ENCODE measurements at regions not wholly inside any gene's neighbourhood (a gene's known extent, or its start where the extent isn't known, plus 50 kb on each side); places are given as distances from the start of the nearest gene placed in this dataset.

DNA sequence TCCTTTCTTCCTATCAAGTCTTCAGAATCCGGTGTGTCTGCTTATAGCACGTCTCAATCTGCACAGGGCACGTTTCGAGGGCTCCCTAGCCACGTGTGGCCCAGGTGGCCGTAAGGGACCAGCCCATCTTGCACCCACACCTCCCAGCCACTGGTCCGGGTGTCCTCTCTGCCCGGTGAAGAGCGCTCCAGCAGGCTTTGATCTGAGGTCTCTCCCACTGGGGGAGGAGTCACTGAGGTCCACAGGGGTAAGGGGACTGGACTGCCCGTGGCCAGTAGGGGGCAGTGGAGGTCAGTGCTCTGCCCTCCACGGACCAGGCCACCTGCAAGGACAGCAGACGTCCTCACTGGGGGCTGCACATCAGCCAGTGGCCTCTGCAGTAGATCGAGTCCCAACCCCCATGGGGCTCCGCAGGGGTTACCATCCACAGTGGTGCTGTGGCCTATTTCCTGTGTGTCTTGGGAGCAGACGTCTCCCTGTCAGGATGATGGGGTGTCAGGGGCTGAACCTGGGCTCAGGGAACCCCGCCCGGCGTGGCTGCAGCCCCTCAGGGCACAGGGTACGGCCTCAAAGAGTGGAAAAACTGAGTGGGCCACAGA, 204.1 kb upstream of the CIBAR2 start:
- H3K4me3 ChIP-seq (ENCODE audit: control insufficient read depth, low read depth, low read length), result no peak overlapping the region
- TF ChIP-seq, protein P1, sequence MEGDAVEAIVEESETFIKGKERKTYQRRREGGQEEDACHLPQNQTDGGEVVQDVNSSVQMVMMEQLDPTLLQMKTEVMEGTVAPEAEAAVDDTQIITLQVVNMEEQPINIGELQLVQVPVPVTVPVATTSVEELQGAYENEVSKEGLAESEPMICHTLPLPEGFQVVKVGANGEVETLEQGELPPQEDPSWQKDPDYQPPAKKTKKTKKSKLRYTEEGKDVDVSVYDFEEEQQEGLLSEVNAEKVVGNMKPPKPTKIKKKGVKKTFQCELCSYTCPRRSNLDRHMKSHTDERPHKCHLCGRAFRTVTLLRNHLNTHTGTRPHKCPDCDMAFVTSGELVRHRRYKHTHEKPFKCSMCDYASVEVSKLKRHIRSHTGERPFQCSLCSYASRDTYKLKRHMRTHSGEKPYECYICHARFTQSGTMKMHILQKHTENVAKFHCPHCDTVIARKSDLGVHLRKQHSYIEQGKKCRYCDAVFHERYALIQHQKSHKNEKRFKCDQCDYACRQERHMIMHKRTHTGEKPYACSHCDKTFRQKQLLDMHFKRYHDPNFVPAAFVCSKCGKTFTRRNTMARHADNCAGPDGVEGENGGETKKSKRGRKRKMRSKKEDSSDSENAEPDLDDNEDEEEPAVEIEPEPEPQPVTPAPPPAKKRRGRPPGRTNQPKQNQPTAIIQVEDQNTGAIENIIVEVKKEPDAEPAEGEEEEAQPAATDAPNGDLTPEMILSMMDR (IDR thresholded peaks at IDR 0.05; ENCODE audit: control insufficient read depth, insufficient read depth, low read depth, low read length, missing control alignments), result peak; percentile 92
- no peak for DNase-seq (ENCODE audit: low read depth)

DNA sequence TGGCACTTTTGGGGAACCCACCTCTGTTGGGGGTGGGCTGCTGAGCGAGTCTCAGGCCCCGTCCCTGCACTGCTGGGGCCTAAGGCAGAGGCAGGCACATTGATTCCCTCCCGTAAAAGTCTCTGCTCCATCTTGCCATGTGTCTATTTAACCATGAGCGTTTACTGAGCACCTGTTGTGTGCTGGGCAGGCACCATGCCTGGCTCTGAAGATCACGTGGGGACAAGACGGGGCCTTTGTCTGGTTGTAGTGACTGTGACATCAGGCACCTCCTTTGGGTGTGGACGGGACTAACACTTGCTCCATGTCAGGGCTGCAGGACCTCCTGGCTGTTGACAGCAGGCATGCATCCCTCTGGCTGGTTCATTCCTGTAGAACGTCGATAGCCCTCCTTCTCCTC, 204.7 kb upstream of the CIBAR2 start:
- TF ChIP-seq, protein P1 (IDR thresholded peaks at IDR 0.05; ENCODE audit: control insufficient read depth, insufficient read depth, low read depth, low read length, missing control alignments), result no peak
- no peak for DNase-seq (ENCODE audit: low read depth)

DNA sequence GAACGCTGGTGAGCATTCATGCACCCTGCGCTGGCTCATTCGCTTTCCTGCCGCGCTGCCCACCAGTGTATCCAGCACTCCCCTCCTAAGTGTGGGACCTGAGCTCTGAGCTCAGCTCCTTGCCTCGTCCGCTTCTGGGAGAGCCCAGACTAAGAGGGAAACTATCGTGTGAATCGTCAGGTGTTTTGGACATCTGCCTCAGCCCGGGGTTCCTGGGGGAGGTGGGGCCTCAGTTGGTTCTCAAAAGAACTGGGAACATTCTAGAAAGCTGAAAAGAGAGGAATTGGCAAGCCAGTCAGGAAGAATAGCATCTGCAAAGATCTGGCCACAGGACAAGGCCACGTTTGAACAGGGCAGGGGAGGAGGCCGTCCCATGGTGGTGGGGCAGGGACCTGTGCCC, 205.4 kb upstream of the CIBAR2 start:
- TF ChIP-seq, protein P1 (IDR thresholded peaks at IDR 0.05; ENCODE audit: control insufficient read depth, insufficient read depth, low read depth, low read length, missing control alignments), result no peak
- DNase-seq (ENCODE audit: low read depth), result no peak
- no peak overlapping the region for H3K4me3 ChIP-seq (ENCODE audit: control insufficient read depth, low read depth, low read length)

More for the DNA sequence above, 204.7 kb upstream of the CIBAR2 start:
- no peak overlapping the region for H3K4me3 ChIP-seq (ENCODE audit: control insufficient read depth, low read depth, low read length)

DNA sequence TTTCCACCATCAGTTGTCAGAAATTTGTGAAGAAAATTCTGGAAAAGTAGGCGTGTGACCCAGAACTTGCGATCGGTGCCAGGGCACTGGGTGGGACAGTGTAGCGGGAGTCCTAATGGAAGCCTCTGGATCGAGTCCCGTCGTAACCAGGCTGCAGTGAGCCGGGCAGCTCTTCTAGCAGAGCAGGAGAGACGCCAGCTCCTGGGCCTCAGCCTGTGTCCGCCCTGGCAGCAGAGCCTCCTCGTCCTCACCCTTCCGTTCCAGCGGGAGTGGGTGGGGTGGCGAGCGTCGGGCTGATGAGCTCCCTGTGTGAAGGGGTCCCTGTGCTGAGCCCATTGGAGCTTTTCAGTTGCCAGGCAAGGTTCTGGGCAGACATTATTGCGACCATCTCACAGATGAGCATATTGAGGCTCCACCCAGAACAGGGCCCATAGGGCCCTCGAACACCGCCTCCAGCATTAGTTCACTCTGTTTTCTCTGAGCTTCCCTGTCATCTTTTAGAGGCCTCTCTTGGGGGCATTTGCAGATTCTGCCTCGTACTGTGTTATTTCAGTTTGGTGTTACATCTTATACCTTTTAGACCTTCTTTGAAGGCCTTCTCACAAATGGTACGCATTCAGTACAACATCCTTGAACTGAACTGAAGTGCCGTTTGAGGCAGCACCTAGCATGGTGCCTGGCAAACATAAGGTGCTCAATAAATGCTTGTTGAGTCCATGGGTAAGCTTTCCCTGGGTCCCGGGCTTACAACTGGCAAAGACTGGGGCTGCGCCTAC, 207.1 kb upstream of the CIBAR2 start:
- TF ChIP-seq, protein P1 (IDR thresholded peaks at IDR 0.05; ENCODE audit: control insufficient read depth, insufficient read depth, low read depth, low read length, missing control alignments), result no peak
- H3K4me3 ChIP-seq (ENCODE audit: control insufficient read depth, low read depth, low read length), result no peak overlapping the region
- no peak for DNase-seq (ENCODE audit: low read depth)

DNA sequence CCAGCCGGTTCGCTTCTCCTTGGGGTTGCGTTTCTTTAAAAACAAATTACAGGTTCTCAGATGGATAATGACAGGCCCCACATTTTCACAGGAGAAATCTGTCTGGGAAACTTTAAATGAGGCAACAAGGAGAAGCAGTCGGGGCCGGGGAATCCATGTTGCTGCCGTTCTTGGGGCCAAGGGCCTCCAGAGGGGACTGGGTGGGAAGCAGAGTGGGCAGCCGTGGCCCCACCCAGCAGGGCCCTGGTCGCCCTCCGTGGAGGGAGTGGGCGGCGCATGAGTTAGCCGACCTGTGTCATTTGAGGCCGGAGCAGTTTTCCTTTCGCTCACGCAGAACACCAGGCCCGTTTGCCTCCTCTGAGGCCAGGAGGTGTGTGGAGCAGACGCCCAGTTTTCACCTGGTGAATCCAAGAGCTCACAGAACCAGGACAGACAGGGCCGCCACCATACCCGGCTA, 207.7 kb upstream of the CIBAR2 start:
- no peak for DNase-seq (ENCODE audit: low read depth)
- no peak overlapping the region for H3K4me3 ChIP-seq (ENCODE audit: control insufficient read depth, low read depth, low read length)
- TF ChIP-seq, protein P1 (IDR thresholded peaks at IDR 0.05; ENCODE audit: control insufficient read depth, insufficient read depth, low read depth, low read length, missing control alignments), result no peak

DNA sequence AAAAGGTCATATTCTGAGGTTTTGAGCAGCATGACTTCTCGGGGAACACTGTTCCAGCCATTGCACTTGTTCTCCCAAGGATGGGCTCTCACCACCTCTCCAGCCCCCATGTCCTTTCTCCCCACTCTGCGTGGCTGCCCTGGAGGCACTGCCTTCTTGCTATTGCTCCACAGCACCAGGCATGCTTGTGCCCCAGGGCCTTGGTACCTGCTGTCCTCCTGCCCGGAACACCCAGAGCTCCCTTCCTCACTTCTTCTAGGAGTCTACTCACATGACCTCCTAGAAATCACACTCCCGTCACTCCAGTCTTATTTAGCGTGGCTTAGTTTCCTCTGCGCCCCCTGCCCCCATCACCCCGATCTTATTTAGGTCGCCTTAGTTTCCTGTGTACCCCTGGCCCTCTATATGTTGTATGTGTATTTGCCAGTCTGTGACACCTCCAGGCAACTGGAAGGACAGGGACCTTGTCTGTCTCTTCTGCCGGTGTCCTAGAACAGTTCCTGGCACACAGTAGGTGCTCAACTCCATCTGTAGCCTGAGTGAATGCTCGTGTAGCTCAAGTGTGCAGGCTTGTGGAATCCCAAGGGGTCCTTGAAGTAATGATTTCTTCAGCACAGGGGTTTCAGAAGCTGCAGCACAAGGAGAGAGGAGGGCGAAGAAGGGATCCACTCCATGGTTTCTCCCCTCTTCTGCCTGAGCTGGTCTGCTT, 208.6 kb upstream of the CIBAR2 start:
- H3K4me3 ChIP-seq (ENCODE audit: control insufficient read depth, low read depth, low read length), result no peak overlapping the region
- no peak for DNase-seq (ENCODE audit: low read depth)
- TF ChIP-seq, protein P1 (IDR thresholded peaks at IDR 0.05; ENCODE audit: control insufficient read depth, insufficient read depth, low read depth, low read length, missing control alignments), result no peak
